GM13976 (cell line): ENCODE measurements at regions not wholly inside any gene's neighbourhood (a gene's known extent, or its start where the extent isn't known, plus 50 kb on each side); places are given as distances from the start of the nearest gene placed in this dataset.

Source experiments
- DNase-seq: peaks from one replicate; pipeline ENCODE4 v3.0.0; 2012; ENCODE audit warnings: low spot score
- in situ Hi-C: fragments of 300-500 bp; cut with MboI; formaldehyde crosslinking; loops from one replicate; pipeline ENCODE4 v1.12.0; 2022; ENCODE audit warnings: low sequenced_read_pairs, mixed read lengths, inconsistent platforms; ENCODE audit not compliant: unreplicated experiment
- TF ChIP-seq, protein P1 (sequence below): IDR thresholded peaks from 2 replicates; pipeline ENCODE4 v1.5.1; 2012; ENCODE audit warnings: borderline replicate concordance, mild to moderate bottlenecking; ENCODE audit not compliant: insufficient read depth; ENCODE audit errors: extremely low read depth, missing control alignments, control extremely low read depth

DNA sequence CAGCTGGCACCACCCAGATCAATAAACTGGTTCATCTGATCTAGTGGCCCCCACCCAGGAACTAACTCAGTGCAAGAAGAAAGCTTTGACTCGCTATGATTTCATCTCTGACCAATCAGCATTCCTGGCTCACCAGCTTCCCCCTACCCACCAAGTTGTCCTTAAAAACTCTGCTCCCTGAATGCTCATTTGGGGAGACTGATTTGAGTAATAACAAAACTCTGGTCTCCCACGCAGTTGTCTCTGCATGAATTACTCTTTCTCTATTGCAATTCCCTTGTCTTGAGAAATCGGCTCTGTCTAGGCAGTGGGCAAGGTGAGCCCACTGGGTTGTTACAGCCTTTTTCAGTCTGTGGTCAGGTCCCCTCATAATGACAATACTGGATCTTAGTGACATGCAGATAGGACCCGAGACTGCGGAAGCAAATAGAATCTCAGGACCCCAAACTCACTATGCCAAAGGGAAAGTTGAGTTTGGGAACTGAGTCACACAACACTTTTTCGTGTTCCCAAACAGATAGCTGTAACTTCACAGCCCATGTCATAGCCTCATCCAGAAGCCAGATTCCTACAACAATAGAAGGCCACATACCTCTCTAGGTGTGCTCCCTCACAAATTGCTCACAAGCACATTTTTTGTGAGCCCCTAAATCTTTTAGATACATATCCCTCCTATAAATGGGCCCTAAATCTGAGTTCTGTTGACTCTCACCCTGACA lies 175.2 kb upstream of the RAI14 start:
- in situ Hi-C loops, result loop anchor here (10.0 to 25.0 kb wide), 2 partner anchors 414 to 531 kb away; no protein-coding TSS in a partner anchor
- TF ChIP-seq, protein P1, sequence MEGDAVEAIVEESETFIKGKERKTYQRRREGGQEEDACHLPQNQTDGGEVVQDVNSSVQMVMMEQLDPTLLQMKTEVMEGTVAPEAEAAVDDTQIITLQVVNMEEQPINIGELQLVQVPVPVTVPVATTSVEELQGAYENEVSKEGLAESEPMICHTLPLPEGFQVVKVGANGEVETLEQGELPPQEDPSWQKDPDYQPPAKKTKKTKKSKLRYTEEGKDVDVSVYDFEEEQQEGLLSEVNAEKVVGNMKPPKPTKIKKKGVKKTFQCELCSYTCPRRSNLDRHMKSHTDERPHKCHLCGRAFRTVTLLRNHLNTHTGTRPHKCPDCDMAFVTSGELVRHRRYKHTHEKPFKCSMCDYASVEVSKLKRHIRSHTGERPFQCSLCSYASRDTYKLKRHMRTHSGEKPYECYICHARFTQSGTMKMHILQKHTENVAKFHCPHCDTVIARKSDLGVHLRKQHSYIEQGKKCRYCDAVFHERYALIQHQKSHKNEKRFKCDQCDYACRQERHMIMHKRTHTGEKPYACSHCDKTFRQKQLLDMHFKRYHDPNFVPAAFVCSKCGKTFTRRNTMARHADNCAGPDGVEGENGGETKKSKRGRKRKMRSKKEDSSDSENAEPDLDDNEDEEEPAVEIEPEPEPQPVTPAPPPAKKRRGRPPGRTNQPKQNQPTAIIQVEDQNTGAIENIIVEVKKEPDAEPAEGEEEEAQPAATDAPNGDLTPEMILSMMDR, result no peak
- peak; percentile 2 for DNase-seq

DNA sequence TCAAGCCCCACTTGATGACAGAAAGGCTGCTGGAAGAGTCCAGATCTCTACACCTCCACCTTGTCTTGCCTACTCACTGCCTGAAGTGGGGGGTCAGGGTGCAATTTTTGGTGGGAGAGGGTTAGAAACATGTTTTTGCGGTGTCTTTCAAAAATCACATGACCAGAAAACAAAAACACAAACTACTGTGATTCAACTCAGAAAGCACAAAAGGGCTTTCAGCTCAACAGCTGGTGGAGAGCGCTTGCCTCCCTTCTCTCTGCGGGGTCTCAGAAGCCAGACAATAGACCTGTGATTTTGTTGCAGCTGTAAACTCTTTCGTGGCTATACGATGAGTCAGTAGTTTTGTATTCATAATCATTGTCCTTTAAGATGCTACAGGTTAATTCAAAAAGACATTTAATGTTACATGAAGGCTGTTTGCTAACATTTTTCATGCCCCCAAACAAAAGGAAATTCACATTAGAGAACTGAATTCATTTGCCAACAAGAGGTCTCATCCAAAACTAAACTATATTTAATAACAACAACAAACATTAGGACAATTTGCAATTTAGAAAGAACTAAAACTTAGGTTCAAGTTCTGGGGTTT lies 172.6 kb upstream of the RAI14 start:
- in situ Hi-C loops, result loop anchor here (10.0 to 25.0 kb wide), 2 partner anchors 411 to 529 kb away; no protein-coding TSS in a partner anchor
- DNase-seq, result no peak
- TF ChIP-seq, protein P1, result no peak

DNA sequence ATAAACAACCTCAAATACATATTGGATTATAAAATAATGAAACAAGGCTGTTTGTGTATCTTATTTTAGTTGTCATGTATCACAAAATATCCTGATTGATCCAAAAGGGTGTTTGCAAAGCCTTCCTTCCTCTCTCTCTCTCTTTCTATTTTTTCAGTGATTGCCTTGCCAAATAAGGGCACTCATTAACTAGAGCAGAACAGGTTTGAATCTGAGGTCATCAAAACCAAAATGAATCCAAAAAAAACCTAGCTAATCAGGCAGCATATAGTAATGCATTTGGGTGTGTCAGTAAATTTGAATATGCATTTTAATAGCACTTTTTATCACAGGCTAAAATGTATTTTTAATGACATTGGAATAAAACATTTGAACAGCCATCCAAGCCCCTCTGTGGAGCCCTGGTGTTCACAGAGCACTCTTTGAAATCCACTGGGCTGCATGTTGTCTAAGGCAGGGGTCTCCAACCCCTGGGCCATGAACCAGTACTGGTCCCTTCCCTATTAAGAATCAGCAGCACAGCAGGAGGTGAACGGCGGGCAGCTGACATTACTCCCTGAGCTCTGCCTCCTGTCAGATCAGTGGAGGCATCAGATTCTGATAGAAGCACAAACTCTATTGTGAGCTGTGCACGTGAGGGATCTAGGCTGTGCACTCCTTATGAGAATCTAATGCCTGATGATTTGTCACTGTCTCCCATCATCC lies 171.8 kb upstream of the RAI14 start:
- TF ChIP-seq, protein P1, result no peak
- in situ Hi-C loops, result loop anchor here (10.0 to 25.0 kb wide), 2 partner anchors 410 to 528 kb away; no protein-coding TSS in a partner anchor
- DNase-seq, result no peak

DNA sequence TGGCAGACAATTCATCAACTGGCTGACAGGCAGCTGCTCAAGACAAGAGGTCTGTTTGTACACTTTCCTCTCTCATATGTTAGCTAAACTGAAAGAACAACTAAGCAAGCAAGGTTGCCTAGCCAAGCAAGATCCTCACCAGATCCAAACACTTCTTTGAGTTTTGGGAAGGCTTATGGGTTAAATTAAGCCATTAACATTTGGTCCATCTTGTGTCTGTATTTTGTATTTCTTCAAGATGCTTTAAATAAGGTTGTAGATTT lies 170.4 kb upstream of the RAI14 start:
- DNase-seq, result no peak
- TF ChIP-seq, protein P1, result no peak
- in situ Hi-C loops, result loop anchor here (10.0 to 25.0 kb wide), 2 partner anchors 409 to 527 kb away; no protein-coding TSS in a partner anchor

DNA sequence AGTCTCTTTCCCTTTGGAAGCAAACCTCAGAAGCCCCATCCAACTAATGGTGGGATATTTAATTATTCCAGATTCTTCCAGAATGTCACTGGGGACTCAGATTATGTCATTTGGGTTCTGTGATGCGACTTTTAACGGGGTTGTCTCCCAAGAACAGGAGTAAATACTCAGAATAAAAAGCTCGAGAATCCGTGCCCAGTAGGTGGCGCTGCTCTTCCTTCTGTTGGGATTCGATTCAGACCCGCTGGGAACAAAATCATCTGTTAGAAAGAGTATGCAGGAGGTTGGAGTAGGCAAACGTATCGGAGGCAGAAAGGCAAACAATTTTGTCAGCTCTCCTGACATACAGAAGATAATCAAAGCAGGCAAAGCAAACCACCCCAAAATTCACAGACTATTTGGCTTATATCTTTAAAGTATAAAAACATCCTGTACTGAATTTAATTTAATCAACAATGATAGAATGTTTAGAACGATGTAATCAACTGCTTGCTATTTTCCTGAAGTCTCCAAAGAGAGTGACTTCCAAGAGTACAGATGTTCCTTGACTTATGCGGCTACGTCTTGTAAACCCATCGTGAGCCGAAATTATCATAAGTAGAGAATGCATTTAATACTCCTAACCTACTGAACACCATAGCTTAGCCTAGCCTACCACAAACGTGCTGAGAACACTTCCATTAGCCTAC lies 169.8 kb upstream of the RAI14 start:
- DNase-seq, result peak; percentile 66
- in situ Hi-C loops, result loop anchor here (10.0 to 25.0 kb wide), 2 partner anchors 408 to 526 kb away; no protein-coding TSS in a partner anchor
- TF ChIP-seq, protein P1, result peak; percentile 87

DNA sequence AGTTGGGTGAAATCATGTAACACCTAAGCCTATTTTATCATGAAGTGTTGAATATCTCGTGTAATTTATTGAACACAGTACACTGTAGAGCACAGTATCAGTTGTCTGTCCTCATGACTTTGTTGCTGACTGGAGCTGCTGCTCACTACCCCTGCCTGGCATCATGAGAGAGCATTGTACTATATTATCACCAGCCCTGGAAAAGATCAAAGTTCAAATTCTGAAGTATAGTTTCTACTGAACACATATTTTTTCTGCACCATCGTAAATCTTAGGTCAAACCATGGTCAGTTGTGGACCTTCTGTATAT lies 169.3 kb upstream of the RAI14 start:
- DNase-seq, result no peak
- TF ChIP-seq, protein P1, result no peak
- in situ Hi-C loops, result loop anchor here (10.0 to 25.0 kb wide), 2 partner anchors 408 to 525 kb away; no protein-coding TSS in a partner anchor
